PC-9 (cell line): ENCODE measurements at regions not wholly inside any gene's neighbourhood (a gene's known extent, or its start where the extent isn't known, plus 50 kb on each side); places are given as distances from the start of the nearest gene placed in this dataset.

Experiments
- BruUV-seq: library from RNA; stranded (reverse); fragments of 400-500 nt; replicated peaks from 2 replicates; lab custom pipeline; 2021; lab: Mats Ljungman, UMichigan
- CTCF ChIA-PET: fragments of 300-600 bp; sonication (Branson Sonifier 250); formaldehyde crosslinking; loops from one replicate; lab custom pipeline; 2022; ENCODE audit warnings: antibody characterized with exemption; lab: Charles Lee
- POLR2A ChIA-PET: fragments of 300-600 bp; sonication (Branson Sonifier 250); formaldehyde crosslinking; loops from one replicate; lab custom pipeline; 2022; ENCODE audit warnings: antibody characterized with exemption; ENCODE audit not compliant: unreplicated experiment; lab: Charles Lee
- DNase-seq, 2 experiments: peaks; one replicate each; pipeline versions ENCODE4 v3.0.0 to v3.0.0-alpha.2; 2015 to 2022; ENCODE audit warnings: mixed read lengths in 1 of 2
- H2AFZ ChIP-seq: fragments of 200-600 bp; sonication (generic); 2 replicates; pipeline ENCODE4 v1.8.1; 2017; ENCODE audit warnings: antibody characterized with exemption
- H3F3A ChIP-seq: fragments of 200-600 bp; sonication (generic); 2 replicates; pipeline ENCODE4 v1.8.1; 2017; ENCODE audit warnings: antibody characterized with exemption, mild to moderate bottlenecking, low read depth; ENCODE audit not compliant: insufficient read depth
- H3K27ac ChIP-seq: fragments of 200-600 bp; sonication (generic); 2 replicates; pipeline ENCODE4 v1.6.1; 2016; ENCODE audit warnings: mixed run types
- H3K27me3 ChIP-seq: fragments of 200-600 bp; sonication (generic); 2 replicates; pipeline ENCODE4 v1.6.1; 2016; ENCODE audit warnings: low read depth, mixed run types; ENCODE audit not compliant: insufficient read depth
- H3K36me3 ChIP-seq: fragments of 200-600 bp; sonication (generic); 2 replicates; pipeline ENCODE4 v1.6.1; 2016; ENCODE audit warnings: low read depth, mixed run types
- H3K4me1 ChIP-seq: fragments of 200-600 bp; sonication (generic); replicated peaks from 2 replicates; pipeline ENCODE4 v1.6.1; 2016; ENCODE audit warnings: mixed run types; ENCODE audit not compliant: insufficient read depth
- H3K4me2 ChIP-seq: fragments of 200-600 bp; sonication (generic); 2 replicates; pipeline ENCODE4 v1.6.1; 2017; ENCODE audit warnings: mixed run types
- H3K4me3 ChIP-seq: fragments of 200-600 bp; sonication (generic); 2 replicates; pipeline ENCODE4 v1.6.1; 2016; ENCODE audit warnings: mixed run types
- H3K79me2 ChIP-seq: fragments of 200-600 bp; sonication (generic); 2 replicates; pipeline ENCODE4 v1.6.1; 2017; ENCODE audit warnings: low read depth, mixed run types
- H3K9me2 ChIP-seq: fragments of 200-600 bp; sonication (generic); 2 replicates; pipeline ENCODE4 v1.8.1; 2017; ENCODE audit warnings: mild to moderate bottlenecking; ENCODE audit not compliant: insufficient read depth
- H3K9me3 ChIP-seq: fragments of 200-600 bp; sonication (generic); 2 replicates; pipeline ENCODE4 v1.8.1; 2016; ENCODE audit warnings: low read depth; ENCODE audit not compliant: insufficient read depth
- H4K20me1 ChIP-seq: fragments of 200-600 bp; sonication (generic); 2 replicates; pipeline ENCODE4 v1.8.1; 2017; ENCODE audit not compliant: insufficient read depth
- EZH2 ChIP-seq: fragments of 200-600 bp; sonication (generic); IDR thresholded peaks from 2 replicates; pipeline ENCODE4 v1.8.0; 2017; ENCODE audit warnings: antibody characterized with exemption, low read depth
- intact Hi-C: fragments of 100-400 bp; cut with micrococcal nuclease; formaldehyde crosslinking; loops from one replicate; pipeline ENCODE4 v1.10.0; 2022; ENCODE audit not compliant: unreplicated experiment
- TF ChIP-seq, protein P1 (sequence below): fragments of 200-600 bp; sonication (generic); conservative IDR thresholded peaks from 2 replicates; pipeline ENCODE4 v1.6.1; 2017; ENCODE audit warnings: mixed run types, antibody characterized with exemption, mild to moderate bottlenecking, moderate library complexity

DNA sequence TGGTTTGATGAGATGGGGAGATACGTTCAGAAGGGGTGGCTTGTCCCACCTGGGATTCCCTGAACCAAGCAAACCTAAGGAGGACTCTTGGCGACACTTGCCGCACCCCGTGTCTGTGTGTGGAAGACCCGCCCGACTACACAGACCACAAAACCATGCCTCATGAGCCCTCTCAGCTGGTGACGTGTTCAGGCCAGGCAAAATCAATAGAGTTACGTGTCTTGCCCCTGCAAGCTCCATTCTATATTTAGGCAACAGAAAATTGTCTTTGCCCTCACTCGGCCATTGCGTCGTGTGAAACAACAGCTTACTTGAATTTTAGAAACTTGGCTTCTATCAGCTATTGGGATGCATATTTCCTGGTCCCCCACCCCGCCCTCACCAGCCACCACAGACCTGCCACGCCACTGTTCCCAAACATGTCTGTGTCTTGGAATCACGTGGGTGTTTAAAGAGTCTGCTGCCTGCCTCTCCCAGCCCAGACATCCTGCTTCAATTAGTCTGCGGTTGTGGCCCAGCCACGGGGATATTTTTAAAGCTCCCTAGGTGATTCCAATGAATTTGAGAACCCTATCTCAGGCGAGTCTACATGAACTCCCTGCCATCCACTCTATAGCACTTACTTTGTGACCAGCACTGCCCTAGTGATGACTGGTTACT lies 279.2 kb upstream of the EXOC2 start:
- Histone ChIP-seq H3K36me3 (no peaks in the 10 kb centered on the region), H3K79me2 (no peaks in the 10 kb centered on the region), H3F3A (no peaks in the 10 kb centered on the region), H3K4me1 (no peaks in the 10 kb centered on the region), H2AFZ (no peak overlapping the region), H3K27ac (no peak overlapping the region), H3K4me3 (no peak overlapping the region), H3K9me3 (peaks cover 5% of the 10 kb centered on the region; the same call in 1 of the 2 replicates), H3K9me2 (no peaks in the 10 kb centered on the region), H3K4me2 (no peak overlapping the region), H3K27me3 (no peaks in the 10 kb centered on the region), H4K20me1 (no peaks in the 10 kb centered on the region)
- intact Hi-C loops, result no loop called here
- POLR2A ChIA-PET, result interaction anchor here (0.6 kb wide), 1 partner anchor 172 kb away, joined by 3 read pairs; no protein-coding TSS in a partner anchor
- no peak for TF ChIP-seq EZH2
- TF ChIP-seq, protein P1, sequence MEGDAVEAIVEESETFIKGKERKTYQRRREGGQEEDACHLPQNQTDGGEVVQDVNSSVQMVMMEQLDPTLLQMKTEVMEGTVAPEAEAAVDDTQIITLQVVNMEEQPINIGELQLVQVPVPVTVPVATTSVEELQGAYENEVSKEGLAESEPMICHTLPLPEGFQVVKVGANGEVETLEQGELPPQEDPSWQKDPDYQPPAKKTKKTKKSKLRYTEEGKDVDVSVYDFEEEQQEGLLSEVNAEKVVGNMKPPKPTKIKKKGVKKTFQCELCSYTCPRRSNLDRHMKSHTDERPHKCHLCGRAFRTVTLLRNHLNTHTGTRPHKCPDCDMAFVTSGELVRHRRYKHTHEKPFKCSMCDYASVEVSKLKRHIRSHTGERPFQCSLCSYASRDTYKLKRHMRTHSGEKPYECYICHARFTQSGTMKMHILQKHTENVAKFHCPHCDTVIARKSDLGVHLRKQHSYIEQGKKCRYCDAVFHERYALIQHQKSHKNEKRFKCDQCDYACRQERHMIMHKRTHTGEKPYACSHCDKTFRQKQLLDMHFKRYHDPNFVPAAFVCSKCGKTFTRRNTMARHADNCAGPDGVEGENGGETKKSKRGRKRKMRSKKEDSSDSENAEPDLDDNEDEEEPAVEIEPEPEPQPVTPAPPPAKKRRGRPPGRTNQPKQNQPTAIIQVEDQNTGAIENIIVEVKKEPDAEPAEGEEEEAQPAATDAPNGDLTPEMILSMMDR, result no peak
- BruUV-seq, result no TSS peak
- DNase-seq, result no peak
- CTCF ChIA-PET, result no interaction called here

DNA sequence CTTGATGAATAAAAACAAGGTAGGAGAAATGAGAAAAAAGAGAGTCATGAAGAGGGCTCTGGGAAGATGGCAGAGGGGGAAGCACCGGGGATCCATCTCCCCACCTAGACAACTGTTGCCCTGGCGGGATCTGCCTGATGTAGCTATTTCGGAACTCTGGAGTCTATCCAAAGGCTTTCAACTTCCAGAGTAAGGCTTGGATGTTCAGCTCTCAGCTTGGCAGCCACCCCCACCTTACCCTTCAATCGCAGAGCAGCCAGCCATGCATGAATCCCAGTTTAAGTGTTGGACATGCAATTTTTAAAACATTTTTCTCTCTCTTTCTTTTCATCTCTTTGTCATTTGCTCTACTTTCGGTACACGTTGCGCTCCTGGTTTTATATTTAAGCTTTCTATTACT lies 275.9 kb upstream of the EXOC2 start:
- Histone ChIP-seq H3K27ac (no peak overlapping the region), H3K79me2 (no peaks in the 10 kb centered on the region), H3K4me2 (no peak overlapping the region), H3K9me3 (no peaks in the 10 kb centered on the region), H4K20me1 (no peaks in the 10 kb centered on the region), H3K36me3 (no peaks in the 10 kb centered on the region), H3K4me1 (no peaks in the 10 kb centered on the region), H2AFZ (no peak overlapping the region), H3F3A (no peaks in the 10 kb centered on the region), H3K27me3 (no peaks in the 10 kb centered on the region), H3K9me2 (no peaks in the 10 kb centered on the region), H3K4me3 (no peak overlapping the region)
- no peak for DNase-seq
- no TSS peak for BruUV-seq
- POLR2A ChIA-PET, result no interaction called here
- intact Hi-C loops, result no loop called here
- CTCF ChIA-PET, result no interaction called here
- TF ChIP-seq EZH2, result no peak
- TF ChIP-seq, protein P1, result no peak

DNA sequence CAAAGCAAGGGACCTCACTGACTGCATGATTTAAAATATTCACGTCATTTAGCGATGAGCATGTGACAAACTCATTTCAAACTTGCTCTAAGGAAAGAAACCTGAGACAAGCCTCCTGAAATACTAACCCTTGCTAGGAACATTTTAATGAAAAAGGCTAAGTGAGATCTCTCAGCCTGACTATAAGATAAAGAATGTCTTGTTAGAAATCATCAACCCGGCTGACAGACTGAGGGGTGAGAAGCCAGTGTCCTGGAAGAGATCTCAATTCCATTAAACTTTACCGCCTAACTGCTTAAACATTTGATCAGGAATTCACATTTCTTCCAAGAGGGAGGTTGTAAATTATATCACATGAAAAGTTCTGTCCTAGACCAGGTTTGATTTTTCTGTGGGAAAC lies 274.8 kb upstream of the EXOC2 start:
- no peaks in the 10 kb centered on the region for H3K4me1 ChIP-seq
- DNase-seq, result no peak
- ChIA-PET CTCF (no interaction called here), POLR2A (no interaction called here)
- no peak overlapping the region for H3K4me3 ChIP-seq
- no peaks in the 10 kb centered on the region for H3K79me2 ChIP-seq
- no peaks in the 10 kb centered on the region for H3K36me3 ChIP-seq
- H2AFZ ChIP-seq, result no peak overlapping the region
- no peaks in the 10 kb centered on the region for H3F3A ChIP-seq
- intact Hi-C loops, result no loop called here
- no peak overlapping the region for H3K27ac ChIP-seq
- no peaks in the 10 kb centered on the region for H3K9me2 ChIP-seq
- no peak overlapping the region for H3K4me2 ChIP-seq
- H3K9me3 ChIP-seq, result no peaks in the 10 kb centered on the region
- no peaks in the 10 kb centered on the region for H3K27me3 ChIP-seq
- TF ChIP-seq EZH2, result no peak
- TF ChIP-seq, protein P1, result no peak
- no TSS peak for BruUV-seq
- H4K20me1 ChIP-seq, result no peaks in the 10 kb centered on the region
